ENCODE measurements at regions not wholly inside any gene's neighbourhood (a gene's known extent, or its start where the extent isn't known, plus 50 kb on each side); places are given as distances from the start of the nearest gene placed in this dataset.
"Not testable (repeated sequence)": the region's sequence is repeated elsewhere in the genome, so short reads cannot be mapped to it uniquely, and the experiment has no call there.

DNA sequence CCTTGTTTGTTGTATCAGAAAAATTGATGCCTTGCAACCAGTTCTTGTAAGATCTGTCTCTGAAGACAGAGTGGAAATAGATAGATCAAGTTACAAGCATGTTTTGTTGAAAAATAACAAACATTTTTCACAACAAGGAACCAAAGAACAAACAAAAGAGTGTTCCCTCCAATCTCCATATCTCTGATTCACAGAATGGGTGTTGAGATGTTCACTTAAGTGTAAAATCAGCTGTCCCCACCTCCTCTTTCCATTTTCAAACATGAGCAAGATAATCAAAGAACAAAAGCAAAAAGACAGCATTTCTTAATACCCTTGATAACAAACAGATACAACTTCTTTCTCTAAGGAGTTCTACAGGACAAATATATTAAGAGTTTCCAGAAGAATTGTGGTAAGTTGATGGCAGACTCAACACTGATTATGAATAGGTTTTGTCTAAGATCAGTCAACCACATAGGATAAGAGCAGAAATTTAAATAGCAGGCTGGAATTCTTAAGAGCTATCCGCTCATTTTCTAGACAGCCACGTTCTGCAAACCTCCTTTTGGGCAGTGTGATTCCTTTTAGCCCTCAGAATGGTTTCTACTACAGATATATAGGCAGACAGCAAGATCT is 970.9 kb upstream of the AUTS2 start:
- in situ Hi-C loops (cut with HindIII; ENCODE audit: low pct_unique_long_range_greater_than_20kb, low sequenced_read_pairs), result no loop called here
- DNase-seq (ENCODE audit: low read depth, low spot score), result no peak

DNA sequence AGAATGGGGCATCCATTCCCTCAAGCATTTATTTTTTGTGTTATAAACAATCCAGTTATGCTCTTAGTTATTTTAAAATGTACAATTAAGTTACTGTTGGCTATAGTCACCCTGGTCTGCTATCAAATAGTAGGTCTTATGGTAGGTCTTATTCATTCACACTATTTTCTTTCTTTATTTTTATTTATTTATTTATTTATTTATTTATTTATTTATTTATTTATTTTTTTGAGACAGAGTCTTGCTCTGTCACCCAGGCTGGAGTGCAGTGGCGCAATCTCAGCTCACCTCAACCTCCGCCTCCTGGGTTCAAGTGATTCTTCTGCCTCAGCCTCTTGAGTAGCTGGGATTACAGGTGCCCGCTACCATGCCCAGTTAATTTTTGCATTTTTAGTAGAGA is 967.4 kb upstream of the AUTS2 start:
- DNase-seq (ENCODE audit: low read depth, low spot score); in situ Hi-C loops (cut with HindIII; ENCODE audit: low pct_unique_long_range_greater_than_20kb, low sequenced_read_pairs): not testable (repeated sequence)

DNA sequence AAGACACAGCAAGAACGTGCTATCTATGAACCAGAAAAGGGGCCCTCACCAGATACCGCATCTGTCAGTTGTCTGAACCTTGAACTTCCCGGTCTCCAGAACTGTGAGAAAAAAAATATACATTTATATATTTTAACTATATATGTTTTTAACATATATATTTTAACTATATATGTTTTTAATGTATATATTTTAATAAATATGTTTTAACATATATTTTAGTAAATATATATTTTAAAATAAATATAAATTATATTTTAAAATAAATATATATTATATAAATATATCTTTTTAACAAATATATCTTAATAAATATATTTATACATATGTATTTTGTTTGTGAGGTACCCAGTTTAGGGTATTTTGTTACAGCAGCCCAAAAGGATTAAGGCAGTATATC is 958.2 kb upstream of the AUTS2 start:
- no peak for DNase-seq (ENCODE audit: low read depth, low spot score)
- in situ Hi-C loops (cut with HindIII; ENCODE audit: low pct_unique_long_range_greater_than_20kb, low sequenced_read_pairs), result no loop called here

DNA sequence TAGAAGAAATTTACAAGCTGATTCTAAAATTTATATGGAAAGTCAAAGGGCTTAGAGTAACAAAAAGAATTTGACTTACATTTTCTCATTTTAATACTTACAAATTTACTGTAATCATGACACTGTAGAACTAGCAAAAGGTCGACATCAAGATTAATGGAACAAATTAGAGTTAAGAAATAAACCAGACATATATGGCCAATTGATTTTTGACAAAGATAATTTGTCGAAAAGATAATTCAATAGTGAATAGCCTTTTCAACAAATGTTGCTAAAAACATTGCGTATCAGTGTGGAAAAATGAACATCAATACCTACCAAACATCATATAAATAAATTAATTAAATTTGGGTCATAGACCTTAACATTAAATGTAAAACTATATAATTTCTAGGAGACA is 955.5 kb upstream of the AUTS2 start:
- no peak for DNase-seq (ENCODE audit: low read depth, low spot score)
- in situ Hi-C loops (cut with HindIII; ENCODE audit: low pct_unique_long_range_greater_than_20kb, low sequenced_read_pairs), result no loop called here

DNA sequence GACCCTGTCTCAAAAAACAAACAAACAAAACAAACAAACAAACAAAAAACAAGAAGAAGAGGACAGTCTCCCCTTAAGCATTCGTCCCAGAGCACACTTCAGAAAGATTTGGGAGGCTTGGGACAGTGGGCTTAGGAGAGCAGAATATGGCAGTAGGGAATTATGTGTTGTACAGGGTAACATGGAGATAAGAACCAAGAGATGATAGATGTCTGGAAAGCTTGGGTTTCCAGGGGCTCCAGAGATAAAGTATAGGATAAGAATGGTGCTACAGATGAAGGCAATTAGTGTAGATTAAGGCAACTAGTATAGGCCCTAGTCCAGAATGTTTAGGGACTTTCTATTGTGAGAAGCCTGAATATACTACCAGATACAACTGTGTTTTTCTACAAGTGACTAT is 934.9 kb upstream of the AUTS2 start:
- in situ Hi-C loops (cut with HindIII; ENCODE audit: low pct_unique_long_range_greater_than_20kb, low sequenced_read_pairs), result no loop called here
- no peak for DNase-seq (ENCODE audit: low read depth, low spot score)

DNA sequence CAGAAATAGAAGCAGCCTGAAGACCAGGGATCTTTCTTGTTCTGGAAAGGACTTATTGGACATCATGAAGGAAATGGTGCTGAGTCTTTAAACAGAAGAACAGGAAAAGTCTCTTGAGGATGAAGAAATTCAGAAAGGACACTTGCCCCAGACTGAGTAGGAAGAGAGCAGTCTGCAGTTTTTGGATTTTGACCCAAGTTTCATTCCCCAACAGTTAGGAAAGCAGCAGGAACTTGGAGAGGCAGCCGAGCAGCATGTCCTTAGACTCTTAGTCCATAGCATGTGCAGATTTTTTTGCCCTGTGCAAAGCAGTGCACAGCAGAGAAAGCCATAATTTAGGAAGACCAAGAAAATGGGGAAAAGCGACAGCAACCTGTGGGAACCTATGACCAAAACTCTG is 927.2 kb upstream of the AUTS2 start:
- in situ Hi-C loops (cut with HindIII; ENCODE audit: low pct_unique_long_range_greater_than_20kb, low sequenced_read_pairs), result no loop called here
- DNase-seq (ENCODE audit: low read depth, low spot score), result no peak

DNA sequence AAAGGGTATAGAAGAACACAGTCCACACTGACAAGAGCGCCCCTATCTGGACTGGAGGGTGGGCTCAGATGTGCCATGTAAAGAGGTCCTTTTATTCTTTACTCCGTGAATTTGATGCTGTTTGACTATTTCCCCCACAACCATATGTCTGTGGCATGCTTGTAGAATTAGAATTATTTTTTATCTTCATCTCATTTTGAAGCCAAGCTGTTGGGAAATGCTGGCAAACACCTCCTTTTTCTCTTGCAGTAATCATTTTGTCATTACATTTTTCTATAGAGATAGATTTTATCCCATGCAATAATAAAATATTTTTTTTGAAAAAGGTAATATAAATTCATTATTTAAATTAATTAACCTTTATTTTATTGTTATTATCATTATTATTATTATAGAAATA is 926.6 kb upstream of the AUTS2 start:
- no peak for DNase-seq (ENCODE audit: low read depth, low spot score)
- in situ Hi-C loops (cut with HindIII; ENCODE audit: low pct_unique_long_range_greater_than_20kb, low sequenced_read_pairs), result no loop called here

DNA sequence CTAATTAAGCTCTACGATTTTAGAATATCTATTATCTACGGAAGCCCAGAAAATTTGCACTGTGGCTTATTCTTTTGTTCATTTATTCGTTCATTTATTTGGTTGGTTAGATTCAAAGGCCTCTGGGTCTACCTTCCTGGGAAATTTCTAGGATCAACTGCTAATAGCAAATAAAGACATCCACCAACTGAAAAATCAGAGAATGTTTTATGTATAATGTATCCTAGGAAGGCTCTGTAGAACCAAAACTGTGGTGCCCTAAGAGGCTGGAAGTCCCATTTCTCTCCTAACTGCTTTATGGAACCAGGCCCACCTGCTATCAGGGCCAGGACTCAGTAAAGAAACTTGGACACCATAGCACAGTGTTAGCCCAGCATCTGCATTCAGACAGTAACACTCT is 923.4 kb upstream of the AUTS2 start:
- in situ Hi-C loops (cut with HindIII; ENCODE audit: low pct_unique_long_range_greater_than_20kb, low sequenced_read_pairs), result no loop called here

DNA sequence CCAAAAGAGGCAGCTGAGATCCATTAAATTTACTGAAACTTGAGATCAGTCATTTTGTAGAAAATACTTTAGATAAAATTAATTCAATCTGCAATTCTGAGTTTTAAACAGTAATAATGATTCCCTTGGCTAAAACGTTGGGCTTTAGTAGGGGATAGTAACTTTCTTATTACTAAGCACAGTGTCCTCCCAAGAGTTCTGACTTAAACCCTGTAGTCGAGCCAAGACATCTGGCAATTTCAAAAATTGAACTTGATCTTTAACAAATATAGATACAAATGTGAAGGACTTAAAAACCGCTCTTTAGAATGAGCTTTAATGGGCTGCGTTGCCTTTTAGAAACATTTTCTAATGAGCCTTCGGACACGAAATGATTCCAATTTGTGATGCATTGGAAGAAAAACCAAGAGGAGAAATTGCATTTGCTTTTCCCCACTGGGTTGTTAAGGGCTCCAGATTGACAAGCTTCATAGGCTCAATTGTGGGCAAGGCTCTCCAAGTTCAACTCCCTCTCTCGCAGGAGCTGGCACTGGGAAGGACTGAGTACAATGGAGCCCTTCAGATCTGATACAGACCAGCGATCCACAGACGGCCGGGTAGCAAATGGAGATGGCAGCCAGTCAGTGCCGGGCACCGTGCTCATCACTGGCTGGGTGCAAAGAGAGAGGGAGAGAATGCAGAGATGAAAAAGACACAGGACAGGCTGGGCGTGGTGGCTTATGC is 921.3 kb upstream of the AUTS2 start:
- in situ Hi-C loops (cut with HindIII; ENCODE audit: low pct_unique_long_range_greater_than_20kb, low sequenced_read_pairs), result no loop called here
- no peak for DNase-seq (ENCODE audit: low read depth, low spot score)

More for the DNA sequence above, 923.4 kb upstream of the AUTS2 start:
- no peak for DNase-seq (ENCODE audit: low read depth, low spot score)

DNA sequence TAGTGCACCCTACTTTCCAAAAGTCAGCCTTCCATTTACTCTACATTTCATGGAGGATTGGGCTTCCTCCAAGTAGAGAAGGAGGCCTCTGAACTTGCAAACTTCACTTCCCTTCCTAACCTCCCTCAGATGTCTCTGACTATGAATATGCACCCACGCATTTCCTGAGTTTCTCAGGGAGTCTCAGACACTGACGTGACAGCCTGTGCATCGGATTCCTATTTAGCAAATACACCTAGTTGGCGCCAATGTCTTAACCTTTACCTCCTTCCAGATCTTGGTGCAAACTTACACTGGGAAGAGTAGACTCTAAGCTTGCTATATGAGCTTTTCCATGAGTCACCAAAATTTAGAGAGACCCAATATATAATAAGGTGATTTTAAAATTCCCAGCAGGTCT is 920.1 kb upstream of the AUTS2 start:
- no peak for DNase-seq (ENCODE audit: low read depth, low spot score)
- in situ Hi-C loops (cut with HindIII; ENCODE audit: low pct_unique_long_range_greater_than_20kb, low sequenced_read_pairs), result no loop called here

DNA sequence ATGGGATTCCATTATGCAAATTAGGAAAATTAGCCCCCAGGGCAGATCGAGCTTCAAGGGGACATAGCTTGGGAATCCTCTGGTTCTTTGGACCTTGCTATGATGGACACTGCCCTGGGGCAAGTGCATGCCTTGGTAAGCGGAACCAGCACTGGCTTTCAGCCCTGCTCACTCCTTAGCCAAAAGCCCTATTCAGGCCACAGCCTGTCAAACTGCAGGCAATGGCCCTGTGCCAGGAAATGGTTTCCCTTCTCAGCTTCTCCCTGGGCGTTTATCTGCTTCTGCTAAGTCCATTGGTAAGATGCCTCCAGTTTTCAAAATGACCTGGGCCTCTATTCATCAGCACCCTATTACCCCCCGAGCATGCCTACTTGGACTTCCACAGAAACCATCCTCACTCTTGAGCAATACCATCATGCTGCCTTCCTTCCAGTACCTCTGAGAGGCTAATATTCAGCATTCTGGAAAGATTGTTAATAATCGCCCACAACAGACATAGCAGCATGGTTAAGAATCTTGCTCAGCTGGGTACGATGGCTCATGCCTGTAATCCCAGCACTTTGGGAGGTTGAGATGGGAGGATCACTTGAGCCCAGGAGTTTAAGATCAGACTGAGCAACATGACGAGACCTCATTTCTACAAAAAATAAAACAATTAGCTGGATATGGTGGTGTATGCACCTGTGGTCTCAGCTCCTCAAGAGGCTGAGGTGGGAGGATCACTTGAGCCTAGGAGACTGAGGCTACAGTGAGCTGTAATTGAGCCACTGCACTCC is 918.6 kb upstream of the AUTS2 start:
- no peak for DNase-seq (ENCODE audit: low read depth, low spot score)
- in situ Hi-C loops (cut with HindIII; ENCODE audit: low pct_unique_long_range_greater_than_20kb, low sequenced_read_pairs), result no loop called here

DNA sequence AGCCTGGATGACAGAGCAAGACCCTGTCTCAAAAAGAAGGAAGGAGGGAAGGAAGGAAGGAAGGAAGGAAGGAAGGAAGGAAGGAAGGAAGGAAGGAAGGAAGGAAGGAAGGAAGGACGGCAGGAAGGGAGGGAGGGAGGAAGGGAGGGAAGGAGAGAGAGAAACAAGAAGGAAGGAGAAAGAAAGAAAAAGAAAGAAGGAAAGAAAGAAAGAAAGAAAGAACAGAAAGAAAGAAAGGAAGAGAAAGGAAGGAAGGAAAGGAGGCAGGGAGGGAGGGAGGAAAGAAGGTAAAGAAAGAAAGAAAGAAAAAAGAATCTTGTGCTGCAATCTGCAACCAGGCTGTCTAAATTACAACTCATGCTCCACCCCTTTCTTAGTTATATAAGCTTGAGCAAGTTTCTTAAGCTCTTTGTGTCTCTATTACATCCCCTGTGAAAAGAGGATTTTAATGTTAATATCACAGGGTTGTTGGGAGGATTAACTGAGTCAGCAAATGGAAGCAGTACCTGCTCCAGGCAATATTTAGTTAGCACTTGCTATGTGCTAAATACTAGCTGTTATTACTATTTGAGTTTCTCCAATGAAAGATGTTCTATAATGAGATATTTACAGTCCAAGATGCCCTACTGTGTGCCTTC is 917.9 kb upstream of the AUTS2 start:
- in situ Hi-C loops (cut with HindIII; ENCODE audit: low pct_unique_long_range_greater_than_20kb, low sequenced_read_pairs), result no loop called here

DNA sequence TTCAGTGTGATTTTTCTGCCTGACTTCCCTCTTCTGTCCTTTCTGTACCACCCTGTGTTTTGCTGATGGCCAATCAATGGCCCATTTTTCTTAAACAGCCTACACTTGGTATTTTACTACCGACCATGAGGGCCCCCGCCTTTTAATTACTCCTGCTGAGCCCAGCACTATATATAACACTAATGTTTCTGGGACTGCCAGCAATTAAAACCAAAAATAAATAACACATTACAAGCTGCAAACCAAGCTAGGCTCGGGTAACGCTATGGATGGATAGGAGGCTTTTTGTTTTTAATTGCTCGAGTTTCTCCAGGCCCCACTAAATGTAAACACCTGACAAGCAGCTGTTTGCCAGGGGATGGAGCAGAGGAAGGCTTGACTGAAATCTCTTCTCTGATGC is 915.4 kb upstream of the AUTS2 start:
- in situ Hi-C loops (cut with HindIII; ENCODE audit: low pct_unique_long_range_greater_than_20kb, low sequenced_read_pairs), result no loop called here
- DNase-seq (ENCODE audit: low read depth, low spot score), result no peak

More for the DNA sequence above, 917.9 kb upstream of the AUTS2 start:
- DNase-seq (ENCODE audit: low read depth, low spot score), result no peak

DNA sequence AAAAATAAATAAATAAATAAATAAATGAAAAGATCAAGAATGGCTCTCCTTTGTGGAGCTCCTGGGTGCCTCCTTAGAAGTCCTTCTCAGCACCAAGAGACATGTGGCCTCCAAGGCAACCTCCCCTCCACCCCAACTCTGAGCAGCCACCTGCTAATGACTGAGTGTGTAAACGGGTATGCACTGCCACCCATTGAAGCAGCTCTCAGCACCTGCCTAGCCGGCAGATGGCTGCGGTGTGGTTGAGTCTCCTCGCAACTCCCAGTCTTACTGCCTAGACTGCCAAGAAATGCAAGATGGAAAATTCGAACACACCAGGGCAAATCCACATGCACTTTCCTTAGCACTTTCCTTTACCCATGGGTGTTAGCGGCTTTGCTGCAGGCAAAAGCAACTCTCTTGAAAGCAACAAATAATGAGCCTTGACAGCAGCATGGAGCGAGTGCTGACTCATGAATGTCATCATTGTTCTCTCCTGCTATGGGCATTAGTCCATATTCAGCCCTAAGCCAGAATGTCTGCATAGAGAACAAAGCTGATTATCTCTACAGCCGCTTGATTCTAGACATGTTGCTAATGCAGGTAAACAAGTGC is 913.9 kb upstream of the AUTS2 start:
- peak; percentile 63 for DNase-seq (ENCODE audit: low read depth, low spot score)
- in situ Hi-C loops (cut with HindIII; ENCODE audit: low pct_unique_long_range_greater_than_20kb, low sequenced_read_pairs), result no loop called here

DNA sequence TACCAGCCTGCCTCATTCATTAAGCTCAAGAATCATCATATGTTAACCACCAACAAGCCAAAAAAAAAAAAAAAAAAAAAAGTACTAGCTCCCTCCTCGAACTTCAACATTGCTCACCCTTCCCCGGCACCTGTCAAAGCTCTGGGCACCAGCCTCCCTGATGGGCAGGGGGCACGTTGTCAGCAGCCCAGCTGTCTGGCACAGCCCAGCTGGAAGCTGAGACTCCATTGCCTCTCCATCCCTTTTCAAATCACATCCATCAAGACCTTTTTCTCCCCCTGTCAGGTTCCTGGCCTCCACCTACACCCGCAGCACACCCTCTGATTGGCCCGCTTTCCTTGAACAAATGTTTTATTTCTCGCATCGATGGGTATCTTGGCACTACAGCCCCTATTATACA is 913.3 kb upstream of the AUTS2 start:
- in situ Hi-C loops (cut with HindIII; ENCODE audit: low pct_unique_long_range_greater_than_20kb, low sequenced_read_pairs), result no loop called here
- DNase-seq (ENCODE audit: low read depth, low spot score), result no peak

DNA sequence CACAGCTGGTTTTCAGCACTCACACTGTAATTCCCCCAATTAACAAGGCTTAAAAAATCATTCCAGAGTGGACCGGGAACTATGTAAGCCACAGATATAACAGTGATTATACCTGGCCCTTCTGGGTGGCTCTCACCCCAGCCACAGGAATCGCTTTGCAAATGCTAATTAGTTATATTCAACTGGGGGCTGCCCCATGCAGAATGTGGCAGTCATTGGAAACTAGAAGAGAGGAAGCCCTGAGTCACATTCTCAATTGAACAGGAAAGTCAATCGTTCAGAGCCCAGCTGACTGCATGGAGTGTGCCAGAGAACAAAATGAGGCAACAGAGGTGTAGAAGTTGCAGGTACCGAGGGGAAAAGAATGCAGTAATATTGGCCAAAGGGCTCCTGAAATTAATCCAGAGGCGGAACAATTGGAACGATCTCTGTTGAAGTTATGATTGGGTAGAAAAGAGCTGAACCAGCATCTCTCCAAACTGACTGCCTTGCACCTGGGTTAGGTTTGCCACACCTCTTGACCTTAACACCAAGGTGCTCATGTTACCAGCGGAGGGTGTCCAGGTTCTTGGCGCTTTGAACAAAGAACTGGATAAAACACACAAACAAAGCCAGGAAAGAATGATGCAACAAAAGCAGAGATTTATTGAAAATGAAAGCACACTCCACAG is 909.7 kb upstream of the AUTS2 start:
- DNase-seq (ENCODE audit: low read depth, low spot score), result no peak
- in situ Hi-C loops (cut with HindIII; ENCODE audit: low pct_unique_long_range_greater_than_20kb, low sequenced_read_pairs), result no loop called here

DNA sequence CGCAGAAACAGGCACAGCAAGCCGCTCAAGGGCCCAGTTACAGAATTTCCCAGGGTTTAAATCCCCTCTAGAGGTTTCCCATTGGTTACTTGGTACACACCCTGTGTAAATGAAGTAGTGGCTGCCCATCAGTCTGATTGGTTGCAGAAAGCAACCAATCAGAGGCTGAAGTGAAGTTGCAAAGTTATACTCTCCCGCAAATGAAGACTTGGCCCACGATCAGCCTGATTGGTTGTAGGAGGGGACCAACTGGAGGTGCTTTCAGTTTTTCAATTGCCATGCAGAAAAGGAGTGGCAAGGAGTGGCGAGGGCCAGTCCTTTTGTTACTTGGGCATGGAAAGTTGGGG is 909.2 kb upstream of the AUTS2 start:
- no peak for DNase-seq (ENCODE audit: low read depth, low spot score)
- in situ Hi-C loops (cut with HindIII; ENCODE audit: low pct_unique_long_range_greater_than_20kb, low sequenced_read_pairs), result no loop called here
